ENCODE measurements at regions not wholly inside any gene's neighbourhood (a gene's known extent, or its start where the extent isn't known, plus 50 kb on each side); places are given as distances from the start of the nearest gene placed in this dataset.

DNA sequence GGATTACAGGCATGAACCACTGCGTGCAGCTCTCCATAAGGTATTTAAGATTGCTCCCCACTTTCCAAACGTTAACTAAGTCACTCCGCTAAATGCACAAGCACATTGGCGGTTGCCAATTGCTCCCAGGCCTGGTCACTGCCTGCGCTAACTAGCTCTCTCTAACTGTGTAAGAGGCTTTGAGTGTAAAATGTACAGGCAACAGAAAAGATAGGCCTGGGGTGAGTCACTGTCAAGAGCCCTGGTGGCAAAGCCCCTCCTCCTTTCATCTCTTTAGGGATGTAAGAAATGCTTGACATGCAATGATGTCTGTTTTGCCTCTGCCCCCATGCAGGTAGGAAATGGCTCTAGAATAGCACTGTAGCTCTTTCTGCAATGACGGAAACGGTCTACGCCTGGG is 329.7 kb upstream of the GATB start:
- Histone ChIP-seq H3K4me3 (no peak overlapping the region), H3K27ac (no peak overlapping the region), H3K9me3 (no peaks in the 10 kb centered on the region), H3K36me3 (no peaks in the 10 kb centered on the region), H3K4me1 (no peaks in the 10 kb centered on the region), H3K27me3 (no peaks in the 10 kb centered on the region)
- ATAC-seq (ENCODE audit: low FRiP score in 2 of 2) (no peak), DNase-seq (no peak)
- TF ChIP-seq EP300 (IDR thresholded peaks at IDR 0.05) (no peak), POLR2A (IDR thresholded peaks at IDR 0.05) (no peak), POLR2AphosphoS5 (IDR thresholded peaks at IDR 0.05) (no peak)
- TF ChIP-seq, protein P1, sequence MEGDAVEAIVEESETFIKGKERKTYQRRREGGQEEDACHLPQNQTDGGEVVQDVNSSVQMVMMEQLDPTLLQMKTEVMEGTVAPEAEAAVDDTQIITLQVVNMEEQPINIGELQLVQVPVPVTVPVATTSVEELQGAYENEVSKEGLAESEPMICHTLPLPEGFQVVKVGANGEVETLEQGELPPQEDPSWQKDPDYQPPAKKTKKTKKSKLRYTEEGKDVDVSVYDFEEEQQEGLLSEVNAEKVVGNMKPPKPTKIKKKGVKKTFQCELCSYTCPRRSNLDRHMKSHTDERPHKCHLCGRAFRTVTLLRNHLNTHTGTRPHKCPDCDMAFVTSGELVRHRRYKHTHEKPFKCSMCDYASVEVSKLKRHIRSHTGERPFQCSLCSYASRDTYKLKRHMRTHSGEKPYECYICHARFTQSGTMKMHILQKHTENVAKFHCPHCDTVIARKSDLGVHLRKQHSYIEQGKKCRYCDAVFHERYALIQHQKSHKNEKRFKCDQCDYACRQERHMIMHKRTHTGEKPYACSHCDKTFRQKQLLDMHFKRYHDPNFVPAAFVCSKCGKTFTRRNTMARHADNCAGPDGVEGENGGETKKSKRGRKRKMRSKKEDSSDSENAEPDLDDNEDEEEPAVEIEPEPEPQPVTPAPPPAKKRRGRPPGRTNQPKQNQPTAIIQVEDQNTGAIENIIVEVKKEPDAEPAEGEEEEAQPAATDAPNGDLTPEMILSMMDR (IDR thresholded peaks at IDR 0.05): no peak
- 92 to 95% methylated on average over 8 of the region's 8 CpGs for WGBS, 2 donors

DNA sequence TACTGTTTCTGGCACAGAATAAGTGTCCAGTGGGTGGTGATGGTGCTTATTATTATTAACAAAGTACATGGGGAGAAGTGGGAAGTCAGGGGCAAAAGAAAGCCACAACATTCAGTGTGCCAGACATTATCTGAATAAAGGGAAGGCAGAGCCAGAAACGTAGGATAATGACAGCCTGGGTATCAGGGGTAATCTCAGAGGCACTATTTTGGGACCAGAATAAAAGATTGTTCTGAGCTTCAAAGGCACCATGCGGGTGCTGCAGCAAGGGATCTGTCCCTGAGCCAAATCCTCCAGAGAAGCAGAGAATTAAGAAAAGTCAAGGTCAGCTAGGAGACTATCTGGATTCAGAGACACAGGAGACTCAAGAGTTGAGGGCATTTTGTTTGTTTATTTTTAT is 328.8 kb upstream of the GATB start:
- DNase-seq: no peak
- 66% methylated on average over 2 of the region's 2 CpGs for WGBS, 2 donors
- Histone ChIP-seq H3K27ac (no peak overlapping the region), H3K36me3 (no peaks in the 10 kb centered on the region), H3K9me3 (no peaks in the 10 kb centered on the region), H3K27me3 (no peaks in the 10 kb centered on the region), H3K4me3 (no peak overlapping the region), H3K4me1 (no peaks in the 10 kb centered on the region)
- TF ChIP-seq EP300 (IDR thresholded peaks at IDR 0.05): no peak
- no peak for ATAC-seq (ENCODE audit: low FRiP score in 2 of 2)

DNA sequence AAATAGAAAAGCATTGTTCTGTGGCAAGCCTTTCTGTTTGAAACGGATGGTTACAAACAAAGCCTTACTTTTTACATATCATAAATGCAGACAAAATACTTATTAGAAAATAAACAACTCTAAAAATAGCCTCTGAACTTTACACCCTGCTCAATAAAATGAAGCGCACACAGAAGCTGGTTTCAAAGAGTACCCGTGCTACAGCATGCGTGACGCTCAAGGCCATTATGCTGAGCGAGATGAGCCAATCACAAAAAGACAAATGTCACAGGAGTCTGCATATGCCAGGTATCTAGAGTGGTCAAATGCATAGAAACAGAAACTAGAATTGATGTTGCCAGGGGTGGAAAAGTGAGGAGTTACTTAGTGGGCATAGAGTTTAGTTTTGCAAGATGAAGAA is 326.5 kb upstream of the GATB start:
- no peaks in the 10 kb centered on the region for H3K4me1 ChIP-seq
- H3K9me3 ChIP-seq: no peaks in the 10 kb centered on the region
- ATAC-seq (ENCODE audit: low FRiP score in 2 of 2): no peak
- no peak overlapping the region for H3K4me3 ChIP-seq
- no peaks in the 10 kb centered on the region for H3K36me3 ChIP-seq
- no peak for TF ChIP-seq POLR2A (IDR thresholded peaks at IDR 0.05)
- no peak for TF ChIP-seq EP300 (IDR thresholded peaks at IDR 0.05)
- TF ChIP-seq, protein P1 (IDR thresholded peaks at IDR 0.05): no peak
- TF ChIP-seq POLR2AphosphoS5 (IDR thresholded peaks at IDR 0.05): no peak
- WGBS, 2 donors: 89 to 90% methylated on average over 6 of the region's 6 CpGs
- no peak overlapping the region for H3K27ac ChIP-seq
- no peak for DNase-seq
- no peaks in the 10 kb centered on the region for H3K27me3 ChIP-seq

DNA sequence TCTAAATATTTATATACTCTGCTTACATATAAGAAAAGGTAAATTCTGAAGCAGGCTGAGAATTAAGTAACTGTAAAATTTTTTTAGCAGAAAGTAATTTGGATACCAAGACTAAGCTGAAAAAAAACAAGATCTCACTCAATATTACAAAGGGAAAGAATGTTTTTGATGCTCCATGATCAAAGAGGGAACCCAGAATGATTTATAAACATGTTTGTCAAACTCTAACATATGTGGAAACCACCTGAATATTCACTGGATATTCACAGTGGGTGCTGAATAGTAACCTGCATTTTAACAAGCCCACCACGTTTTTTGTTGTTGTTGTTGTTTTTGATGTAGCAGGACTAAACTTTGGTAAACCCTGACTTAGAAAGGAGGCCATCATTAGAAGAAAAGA is 324.9 kb upstream of the GATB start:
- no peaks in the 10 kb centered on the region for H3K36me3 ChIP-seq
- H3K27ac ChIP-seq: no peak overlapping the region
- no peaks in the 10 kb centered on the region for H3K9me3 ChIP-seq
- DNase-seq (no peak), ATAC-seq (ENCODE audit: low FRiP score in 2 of 2) (no peak)
- no peaks in the 10 kb centered on the region for H3K4me1 ChIP-seq
- no peaks in the 10 kb centered on the region for H3K27me3 ChIP-seq
- 24 to 29% methylated on average over 1 of the region's 1 CpG for WGBS, 2 donors
- TF ChIP-seq, protein P1 (IDR thresholded peaks at IDR 0.05): no peak
- no peak for TF ChIP-seq POLR2A (IDR thresholded peaks at IDR 0.05)
- H3K4me3 ChIP-seq: no peak overlapping the region

DNA sequence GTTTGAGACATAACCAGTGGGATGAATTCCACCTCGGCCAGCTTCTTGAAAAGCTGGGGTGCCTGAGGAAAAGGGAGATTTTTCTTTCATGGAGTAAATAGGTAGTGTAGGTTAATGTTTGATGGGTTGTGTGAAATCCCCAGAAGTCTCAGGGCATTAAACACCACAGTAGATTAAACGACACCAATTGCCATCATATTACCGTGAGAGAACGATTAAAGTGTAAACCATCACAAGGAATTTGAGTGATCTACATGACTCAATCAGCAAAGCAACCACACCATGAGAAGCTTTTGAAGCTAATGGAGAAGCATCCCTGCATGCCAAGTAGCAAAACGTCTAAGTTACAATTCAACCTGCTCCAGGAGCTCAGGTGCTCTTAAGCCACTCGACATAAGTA is 322.5 kb upstream of the GATB start:
- Histone ChIP-seq H3K36me3 (no peaks in the 10 kb centered on the region), H3K9me3 (no peaks in the 10 kb centered on the region), H3K27ac (no peak overlapping the region), H3K4me1 (no peaks in the 10 kb centered on the region), H3K4me3 (no peak overlapping the region), H3K27me3 (no peaks in the 10 kb centered on the region)
- no peak for ATAC-seq (ENCODE audit: low FRiP score in 2 of 2)
- TF ChIP-seq POLR2A (IDR thresholded peaks at IDR 0.05): no peak
- no peak for TF ChIP-seq EP300 (IDR thresholded peaks at IDR 0.05)
- no peak for TF ChIP-seq POLR2AphosphoS5 (IDR thresholded peaks at IDR 0.05)
- TF ChIP-seq, protein P1 (IDR thresholded peaks at IDR 0.05): no peak
- WGBS, 2 donors: 71 to 73% methylated on average over 6 of the region's 6 CpGs
- DNase-seq: no peak

Measured in upper lobe of left lung (tissue), 6 donors.